OCI-LY7 (cell line): ENCODE measurements at regions not wholly inside any gene's neighbourhood (a gene's known extent, or its start where the extent isn't known, plus 50 kb on each side); places are given as distances from the start of the nearest gene placed in this dataset.

ENCODE experiments used
- BruUV-seq: library from RNA; stranded (reverse); fragments of 400-500 nt; replicated peaks from 2 replicates; lab custom pipeline; 2021; lab: Mats Ljungman, UMichigan
- CTCF ChIA-PET: fragments of 300-600 bp; sonication (Branson Sonifier 250); formaldehyde crosslinking; loops from one replicate; lab custom pipeline; 2022; ENCODE audit warnings: antibody characterized with exemption; ENCODE audit not compliant: unreplicated experiment; lab: Charles Lee
- POLR2A ChIA-PET: fragments of 300-600 bp; sonication (Branson Sonifier 250); formaldehyde crosslinking; loops from one replicate; lab custom pipeline; 2022; ENCODE audit warnings: antibody characterized with exemption; lab: Charles Lee
- DNase-seq: peaks from one replicate; pipeline ENCODE4 v3.0.0-alpha.2; 2015; ENCODE audit warnings: low spot score
- H2AFZ ChIP-seq: fragments of 200-600 bp; sonication (generic), shearing (Covaris generic); 2 replicates; pipeline ENCODE4 v1.6.1; 2014; ENCODE audit warnings: mild to moderate bottlenecking, antibody characterized with exemption, low read length, moderate library complexity
- H3K27ac ChIP-seq: fragments of 200-600 bp; sonication (generic); 2 replicates; pipeline ENCODE4 v1.5.1; 2014; ENCODE audit warnings: mixed run types, low read depth, mild to moderate bottlenecking, moderate library complexity, low read length, inconsistent platforms; ENCODE audit not compliant: poor library complexity, severe bottlenecking
- H3K36me3 ChIP-seq: fragments of 200-600 bp; sonication (generic); 2 replicates; pipeline ENCODE4 v1.6.1; 2014; ENCODE audit warnings: mild to moderate bottlenecking, antibody characterized with exemption, low read length, moderate library complexity, mixed read lengths; ENCODE audit not compliant: insufficient read depth
- H3K4me1 ChIP-seq: fragments of 200-600 bp; sonication (generic); 2 replicates; pipeline ENCODE4 v1.5.1; 2014; ENCODE audit warnings: mild to moderate bottlenecking, low read length; ENCODE audit not compliant: insufficient read depth, poor library complexity, severe bottlenecking
- H3K4me2 ChIP-seq: fragments of 200-600 bp; sonication (generic); 2 replicates; pipeline ENCODE4 v1.6.1; 2014; ENCODE audit warnings: mild to moderate bottlenecking, low read length
- H3K4me3 ChIP-seq: fragments of 200-600 bp; sonication (generic); 2 replicates; pipeline ENCODE4 v1.5.1; 2014; ENCODE audit warnings: mild to moderate bottlenecking, low read depth, low read length; ENCODE audit not compliant: poor library complexity, severe bottlenecking
- H3K79me2 ChIP-seq: fragments of 200-600 bp; sonication (generic); 2 replicates; pipeline ENCODE4 v1.6.1; 2016; ENCODE audit warnings: low read depth, mild to moderate bottlenecking, low read length, moderate library complexity, mixed read lengths; ENCODE audit not compliant: insufficient read depth
- H3K9me2 ChIP-seq: fragments of 200-600 bp; sonication (generic); 2 replicates; pipeline ENCODE4 v1.6.1; 2016; ENCODE audit warnings: mild to moderate bottlenecking, low read length, mixed read lengths; ENCODE audit not compliant: insufficient read depth
- H3K9me3 ChIP-seq: fragments of 200-600 bp; sonication (generic); 2 replicates; pipeline ENCODE4 v1.6.1; 2014; ENCODE audit warnings: mild to moderate bottlenecking, mixed run types, low read length, mixed read lengths
- H4K20me1 ChIP-seq: fragments of 200-600 bp; sonication (generic); 2 replicates; pipeline ENCODE4 v1.6.1; 2014; ENCODE audit warnings: mild to moderate bottlenecking, antibody characterized with exemption, low read length, moderate library complexity, mixed read lengths; ENCODE audit not compliant: insufficient read depth
- CTCF ChIP-seq: fragments of 200-600 bp; sonication (generic); conservative IDR thresholded peaks from 2 replicates; pipeline ENCODE4 v1.5.1; 2014; ENCODE audit warnings: mild to moderate bottlenecking, antibody characterized with exemption, low read length, moderate library complexity, mixed read lengths
- EZH2phosphoT487 ChIP-seq: fragments of 200-600 bp; sonication (generic); IDR thresholded peaks from 2 replicates; pipeline ENCODE4 v1.6.1; 2018; ENCODE audit warnings: low read depth, borderline replicate concordance, mild to moderate bottlenecking, mixed run types, antibody characterized with exemption, low read length, moderate library complexity, mixed read lengths
- intact Hi-C: fragments of 100-400 bp; cut with micrococcal nuclease; formaldehyde crosslinking; loops from one replicate; pipeline ENCODE4 v1.10.0; 2022; ENCODE audit not compliant: unreplicated experiment

GRCh38 chr4:13782231-13782630 lies 154.7 kb upstream of the BOD1L1 start:
- intact Hi-C loops, result no loop called here
- Histone ChIP-seq H3K79me2 (no peaks in the 10 kb centered on the region), H3K4me3 (no peak overlapping the region), H4K20me1 (no peaks in the 10 kb centered on the region), H3K4me1 (no peaks in the 10 kb centered on the region), H3K9me2 (no peaks in the 10 kb centered on the region), H2AFZ (no peak overlapping the region), H3K36me3 (no peaks in the 10 kb centered on the region), H3K27ac (no peak overlapping the region), H3K4me2 (no peak overlapping the region), H3K9me3 (no peaks in the 10 kb centered on the region)
- POLR2A ChIA-PET, result no interaction called here
- DNase-seq, result no peak
- CTCF ChIA-PET, result no interaction called here
- TF ChIP-seq CTCF (no peak), EZH2phosphoT487 (no peak)
- no TSS peak for BruUV-seq

DNA sequence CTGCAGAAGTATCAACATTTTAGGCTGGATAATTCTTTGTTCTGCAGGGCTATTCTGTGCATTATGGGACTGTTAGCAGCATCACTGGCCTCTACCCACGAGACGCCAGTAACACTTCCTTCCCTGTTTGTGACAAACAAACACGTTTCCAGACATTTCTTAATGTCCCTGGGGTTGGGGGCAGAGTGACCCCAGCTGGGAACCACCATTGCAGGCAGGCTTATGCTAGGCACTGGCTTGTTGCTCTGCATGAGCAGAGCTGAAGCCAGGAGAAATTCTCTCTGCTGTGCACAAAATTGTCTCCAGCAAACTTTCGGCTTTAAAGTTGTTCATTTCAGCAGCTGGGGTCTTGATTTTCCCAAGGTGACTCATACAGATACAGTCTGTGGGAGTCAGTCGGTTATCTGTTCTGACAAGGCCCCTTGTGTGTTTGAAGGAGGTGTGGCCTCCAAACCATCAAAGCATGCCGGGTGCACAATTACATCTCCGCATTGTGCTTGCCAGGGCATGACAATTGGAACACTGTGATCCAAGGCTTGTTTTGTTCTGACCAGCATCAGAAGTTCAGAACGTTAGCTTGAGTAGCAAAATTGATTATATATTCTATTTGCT lies 156.4 kb upstream of the BOD1L1 start:
- no peak overlapping the region for H3K4me2 ChIP-seq
- BruUV-seq, result no TSS peak
- no peak overlapping the region for H3K4me3 ChIP-seq
- H3K9me2 ChIP-seq, result no peaks in the 10 kb centered on the region
- H3K4me1 ChIP-seq, result no peaks in the 10 kb centered on the region
- DNase-seq, result no peak
- H3K27ac ChIP-seq, result no peak overlapping the region
- no peaks in the 10 kb centered on the region for H3K9me3 ChIP-seq
- TF ChIP-seq EZH2phosphoT487 (no peak), CTCF (no peak)
- ChIA-PET CTCF (no interaction called here), POLR2A (no interaction called here)
- no peaks in the 10 kb centered on the region for H4K20me1 ChIP-seq
- H3K36me3 ChIP-seq, result no peaks in the 10 kb centered on the region
- H2AFZ ChIP-seq, result no peak overlapping the region
- H3K79me2 ChIP-seq, result no peaks in the 10 kb centered on the region
- intact Hi-C loops, result no loop called here

GRCh38 chr4:13793020-13793710 lies 165.6 kb upstream of the BOD1L1 start:
- BruUV-seq, result no TSS peak
- H3K27ac ChIP-seq, result no peak overlapping the region
- ChIA-PET CTCF (no interaction called here), POLR2A (no interaction called here)
- no peaks in the 10 kb centered on the region for H3K79me2 ChIP-seq
- H3K4me1 ChIP-seq, result no peaks in the 10 kb centered on the region
- no peak overlapping the region for H3K4me2 ChIP-seq
- intact Hi-C loops, result no loop called here
- H2AFZ ChIP-seq, result no peak overlapping the region
- H3K9me2 ChIP-seq, result no peaks in the 10 kb centered on the region
- no peaks in the 10 kb centered on the region for H4K20me1 ChIP-seq
- H3K4me3 ChIP-seq, result no peak overlapping the region
- no peaks in the 10 kb centered on the region for H3K9me3 ChIP-seq
- no peak for TF ChIP-seq EZH2phosphoT487
- TF ChIP-seq CTCF, result no peak
- H3K36me3 ChIP-seq, result no peaks in the 10 kb centered on the region
- no peak for DNase-seq
